ENCODE measurements at regions not wholly inside any gene's neighbourhood (a gene's known extent, or its start where the extent isn't known, plus 50 kb on each side); places are given as distances from the start of the nearest gene placed in this dataset.

DNA sequence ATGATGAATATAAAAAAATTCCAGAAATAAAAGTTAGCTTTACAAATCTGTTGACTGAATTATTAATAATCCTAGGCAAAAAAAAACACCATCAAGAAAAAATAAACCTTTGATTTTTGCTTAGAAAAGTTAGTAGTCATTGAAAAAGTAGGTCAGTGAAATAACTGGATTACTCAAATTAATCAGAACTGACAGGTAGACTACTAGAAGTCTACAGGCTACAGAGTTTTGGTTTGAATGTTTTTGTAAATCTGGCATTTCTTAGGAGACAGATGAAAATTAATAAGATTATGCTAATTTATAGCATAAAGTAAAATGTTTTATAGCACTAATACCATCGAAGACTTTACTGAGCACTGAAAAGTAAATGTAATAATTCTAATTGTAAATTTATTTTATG, 511.9 kb downstream of the PTPRC start:
- TF ChIP-seq, protein P1, sequence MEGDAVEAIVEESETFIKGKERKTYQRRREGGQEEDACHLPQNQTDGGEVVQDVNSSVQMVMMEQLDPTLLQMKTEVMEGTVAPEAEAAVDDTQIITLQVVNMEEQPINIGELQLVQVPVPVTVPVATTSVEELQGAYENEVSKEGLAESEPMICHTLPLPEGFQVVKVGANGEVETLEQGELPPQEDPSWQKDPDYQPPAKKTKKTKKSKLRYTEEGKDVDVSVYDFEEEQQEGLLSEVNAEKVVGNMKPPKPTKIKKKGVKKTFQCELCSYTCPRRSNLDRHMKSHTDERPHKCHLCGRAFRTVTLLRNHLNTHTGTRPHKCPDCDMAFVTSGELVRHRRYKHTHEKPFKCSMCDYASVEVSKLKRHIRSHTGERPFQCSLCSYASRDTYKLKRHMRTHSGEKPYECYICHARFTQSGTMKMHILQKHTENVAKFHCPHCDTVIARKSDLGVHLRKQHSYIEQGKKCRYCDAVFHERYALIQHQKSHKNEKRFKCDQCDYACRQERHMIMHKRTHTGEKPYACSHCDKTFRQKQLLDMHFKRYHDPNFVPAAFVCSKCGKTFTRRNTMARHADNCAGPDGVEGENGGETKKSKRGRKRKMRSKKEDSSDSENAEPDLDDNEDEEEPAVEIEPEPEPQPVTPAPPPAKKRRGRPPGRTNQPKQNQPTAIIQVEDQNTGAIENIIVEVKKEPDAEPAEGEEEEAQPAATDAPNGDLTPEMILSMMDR (CRISPR knock-in tag; IDR thresholded peaks at IDR 0.05) = no peak
- TF ChIP-seq CHD2 (IDR thresholded peaks at IDR 0.05; ENCODE audit: low read depth, low read length) (no peak), SALL1 (CRISPR knock-in tag; IDR thresholded peaks at IDR 0.05) (no peak), RFX5 (IDR thresholded peaks at IDR 0.05; ENCODE audit: low read depth, low read length) (no peak), MEF2D (CRISPR knock-in tag; IDR thresholded peaks at IDR 0.05) (no peak), KLF16 (CRISPR knock-in tag; IDR thresholded peaks at IDR 0.05) (no peak), MAZ (IDR thresholded peaks at IDR 0.05; ENCODE audit: borderline replicate concordance, low read depth, low read length) (no peak), MAZ (CRISPR knock-in tag; IDR thresholded peaks at IDR 0.05; ENCODE audit: low read depth) (no peak)
- TF ChIP-seq, protein P2, sequence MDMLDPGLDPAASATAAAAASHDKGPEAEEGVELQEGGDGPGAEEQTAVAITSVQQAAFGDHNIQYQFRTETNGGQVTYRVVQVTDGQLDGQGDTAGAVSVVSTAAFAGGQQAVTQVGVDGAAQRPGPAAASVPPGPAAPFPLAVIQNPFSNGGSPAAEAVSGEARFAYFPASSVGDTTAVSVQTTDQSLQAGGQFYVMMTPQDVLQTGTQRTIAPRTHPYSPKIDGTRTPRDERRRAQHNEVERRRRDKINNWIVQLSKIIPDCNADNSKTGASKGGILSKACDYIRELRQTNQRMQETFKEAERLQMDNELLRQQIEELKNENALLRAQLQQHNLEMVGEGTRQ (IDR thresholded peaks at IDR 0.05; ENCODE audit: low read depth, low read length) = no peak
- TF ChIP-seq, protein P2 (CRISPR knock-in tag; IDR thresholded peaks at IDR 0.05; ENCODE audit: borderline replicate concordance) = no peak
- TF ChIP-seq, protein P3, sequence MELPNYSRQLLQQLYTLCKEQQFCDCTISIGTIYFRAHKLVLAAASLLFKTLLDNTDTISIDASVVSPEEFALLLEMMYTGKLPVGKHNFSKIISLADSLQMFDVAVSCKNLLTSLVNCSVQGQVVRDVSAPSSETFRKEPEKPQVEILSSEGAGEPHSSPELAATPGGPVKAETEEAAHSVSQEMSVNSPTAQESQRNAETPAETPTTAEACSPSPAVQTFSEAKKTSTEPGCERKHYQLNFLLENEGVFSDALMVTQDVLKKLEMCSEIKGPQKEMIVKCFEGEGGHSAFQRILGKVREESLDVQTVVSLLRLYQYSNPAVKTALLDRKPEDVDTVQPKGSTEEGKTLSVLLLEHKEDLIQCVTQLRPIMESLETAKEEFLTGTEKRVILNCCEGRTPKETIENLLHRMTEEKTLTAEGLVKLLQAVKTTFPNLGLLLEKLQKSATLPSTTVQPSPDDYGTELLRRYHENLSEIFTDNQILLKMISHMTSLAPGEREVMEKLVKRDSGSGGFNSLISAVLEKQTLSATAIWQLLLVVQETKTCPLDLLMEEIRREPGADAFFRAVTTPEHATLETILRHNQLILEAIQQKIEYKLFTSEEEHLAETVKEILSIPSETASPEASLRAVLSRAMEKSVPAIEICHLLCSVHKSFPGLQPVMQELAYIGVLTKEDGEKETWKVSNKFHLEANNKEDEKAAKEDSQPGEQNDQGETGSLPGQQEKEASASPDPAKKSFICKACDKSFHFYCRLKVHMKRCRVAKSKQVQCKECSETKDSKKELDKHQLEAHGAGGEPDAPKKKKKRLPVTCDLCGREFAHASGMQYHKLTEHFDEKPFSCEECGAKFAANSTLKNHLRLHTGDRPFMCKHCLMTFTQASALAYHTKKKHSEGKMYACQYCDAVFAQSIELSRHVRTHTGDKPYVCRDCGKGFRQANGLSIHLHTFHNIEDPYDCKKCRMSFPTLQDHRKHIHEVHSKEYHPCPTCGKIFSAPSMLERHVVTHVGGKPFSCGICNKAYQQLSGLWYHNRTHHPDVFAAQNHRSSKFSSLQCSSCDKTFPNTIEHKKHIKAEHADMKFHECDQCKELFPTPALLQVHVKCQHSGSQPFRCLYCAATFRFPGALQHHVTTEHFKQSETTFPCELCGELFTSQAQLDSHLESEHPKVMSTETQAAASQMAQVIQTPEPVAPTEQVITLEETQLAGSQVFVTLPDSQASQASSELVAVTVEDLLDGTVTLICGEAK (IDR thresholded peaks at IDR 0.05) = no peak
- TF ChIP-seq, protein P3 (CRISPR knock-in tag; IDR thresholded peaks at IDR 0.05) = no peak
- TF ChIP-seq, protein P4, sequence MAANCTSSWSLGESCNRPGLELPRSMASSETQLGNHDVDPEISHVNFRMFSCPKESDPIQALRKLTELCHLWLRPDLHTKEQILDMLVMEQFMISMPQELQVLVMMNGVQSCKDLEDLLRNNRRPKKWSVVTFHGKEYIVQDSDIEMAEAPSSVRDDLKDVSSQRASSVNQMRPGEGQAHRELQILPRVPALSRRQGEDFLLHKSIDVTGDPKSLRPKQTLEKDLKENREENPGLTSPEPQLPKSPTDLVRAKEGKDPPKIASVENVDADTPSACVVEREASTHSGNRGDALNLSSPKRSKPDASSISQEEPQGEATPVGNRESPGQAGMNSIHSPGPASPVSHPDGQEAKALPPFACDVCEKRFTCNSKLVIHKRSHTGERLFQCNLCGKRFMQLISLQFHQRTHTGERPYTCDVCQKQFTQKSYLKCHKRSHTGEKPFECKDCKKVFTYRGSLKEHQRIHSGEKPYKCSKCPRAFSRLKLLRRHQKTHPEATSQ (CRISPR knock-in tag; IDR thresholded peaks at IDR 0.05; ENCODE audit: borderline replicate concordance) = no peak
